ENCODE measurements at regions not wholly inside any gene's neighbourhood (a gene's known extent, or its start where the extent isn't known, plus 50 kb on each side); places are given as distances from the start of the nearest gene placed in this dataset.

DNA sequence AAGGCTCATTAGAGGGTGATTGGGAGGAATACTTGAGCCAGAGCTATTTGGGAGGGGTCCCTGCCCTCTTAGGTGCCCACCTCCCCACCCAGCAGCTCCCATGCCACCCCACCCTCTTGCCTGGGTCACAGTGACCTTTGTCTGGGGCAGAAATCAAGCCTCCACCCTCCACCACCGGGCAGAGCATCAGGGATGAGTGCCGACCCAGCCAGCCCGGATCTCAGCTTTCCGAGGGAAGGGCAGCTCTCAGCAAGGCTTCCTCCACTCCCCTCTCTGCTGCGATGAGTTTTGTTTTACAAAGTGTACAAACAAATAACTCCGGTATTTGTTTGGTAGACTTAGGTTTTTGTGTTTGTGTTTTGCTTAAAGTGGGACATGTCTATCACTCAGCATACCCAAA is 136.7 kb upstream of the CST7 start:
- TF ChIP-seq EP300 (IDR thresholded peaks at IDR 0.05): no peak
- TF ChIP-seq, protein P1, sequence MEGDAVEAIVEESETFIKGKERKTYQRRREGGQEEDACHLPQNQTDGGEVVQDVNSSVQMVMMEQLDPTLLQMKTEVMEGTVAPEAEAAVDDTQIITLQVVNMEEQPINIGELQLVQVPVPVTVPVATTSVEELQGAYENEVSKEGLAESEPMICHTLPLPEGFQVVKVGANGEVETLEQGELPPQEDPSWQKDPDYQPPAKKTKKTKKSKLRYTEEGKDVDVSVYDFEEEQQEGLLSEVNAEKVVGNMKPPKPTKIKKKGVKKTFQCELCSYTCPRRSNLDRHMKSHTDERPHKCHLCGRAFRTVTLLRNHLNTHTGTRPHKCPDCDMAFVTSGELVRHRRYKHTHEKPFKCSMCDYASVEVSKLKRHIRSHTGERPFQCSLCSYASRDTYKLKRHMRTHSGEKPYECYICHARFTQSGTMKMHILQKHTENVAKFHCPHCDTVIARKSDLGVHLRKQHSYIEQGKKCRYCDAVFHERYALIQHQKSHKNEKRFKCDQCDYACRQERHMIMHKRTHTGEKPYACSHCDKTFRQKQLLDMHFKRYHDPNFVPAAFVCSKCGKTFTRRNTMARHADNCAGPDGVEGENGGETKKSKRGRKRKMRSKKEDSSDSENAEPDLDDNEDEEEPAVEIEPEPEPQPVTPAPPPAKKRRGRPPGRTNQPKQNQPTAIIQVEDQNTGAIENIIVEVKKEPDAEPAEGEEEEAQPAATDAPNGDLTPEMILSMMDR (IDR thresholded peaks at IDR 0.05): no peak

Measured in ovary (tissue), 3 donors.